Embryonic facial prominence (tissue), 1 donor: ENCODE measurements at regions not wholly inside any gene's neighbourhood (a gene's known extent, or its start where the extent isn't known, plus 50 kb on each side); places are given as distances from the start of the nearest gene placed in this dataset.
"Not testable (repeated sequence)": the region's sequence is repeated elsewhere in the genome, so short reads cannot be mapped to it uniquely, and the experiment has no call there.

Source experiments
- DNase-seq: peaks from one replicate; pipeline ENCODE4 v3.0.0-alpha.2; 2016; ENCODE audit errors: extremely low spot score

DNA sequence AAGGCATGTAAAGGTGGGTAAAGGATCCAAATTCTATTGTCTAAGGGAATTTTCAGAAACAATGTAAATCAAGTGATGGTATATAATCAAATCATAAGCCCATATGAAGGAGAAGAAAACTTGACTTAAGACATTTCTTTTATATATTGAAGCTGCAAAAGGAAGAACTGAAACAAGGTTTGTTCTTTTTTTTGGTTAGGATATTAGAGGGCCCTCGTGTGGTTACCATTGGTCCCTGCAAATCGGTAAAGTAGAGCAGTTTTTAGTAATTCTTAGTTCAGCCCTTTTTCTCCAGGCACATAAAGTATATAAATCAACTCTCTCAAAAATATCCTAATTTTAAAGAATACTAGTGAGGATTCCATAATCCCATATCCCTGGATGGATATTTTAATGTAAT, 105.6 kb upstream of the STK17B start:
- DNase-seq: no peak

DNA sequence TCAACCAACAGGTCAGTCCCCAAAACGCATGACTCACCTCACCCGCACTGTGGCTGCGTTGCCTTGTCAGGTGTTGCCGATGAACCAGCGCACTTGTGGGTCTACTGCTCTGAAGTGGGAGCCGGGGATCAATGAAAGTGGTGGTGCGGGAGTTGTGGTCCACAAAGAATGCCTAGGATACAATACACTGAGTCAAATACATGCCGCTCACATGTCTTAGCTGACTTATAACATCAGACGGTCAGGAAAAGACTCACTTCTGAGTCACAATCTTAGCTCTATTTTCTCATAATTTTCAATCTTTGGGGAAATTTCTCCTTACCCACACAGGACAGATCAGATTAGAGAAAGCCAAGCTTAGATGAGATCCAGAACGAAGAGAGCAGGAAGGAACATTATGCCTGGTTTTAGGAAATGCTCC, 107.1 kb upstream of the STK17B start:
- DNase-seq: no peak

DNA sequence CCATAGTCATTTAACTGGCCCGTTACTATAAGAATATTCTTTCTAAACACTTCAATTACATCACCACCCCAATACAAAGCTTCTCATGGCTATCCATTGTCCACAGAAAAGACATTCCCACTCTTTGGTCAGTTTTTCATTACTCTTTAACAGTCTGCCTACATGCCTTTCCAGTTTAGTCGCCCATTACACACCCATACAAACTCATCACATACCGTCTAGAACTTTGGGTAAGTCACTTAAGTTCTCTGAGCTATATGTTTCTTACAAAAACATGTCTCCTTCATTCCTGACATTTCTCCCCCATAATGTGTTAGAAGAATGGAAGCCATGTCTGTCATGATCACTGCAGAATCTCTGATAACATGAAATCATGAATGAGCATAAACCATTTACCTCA, 108.2 kb upstream of the STK17B start:
- no peak for DNase-seq

DNA sequence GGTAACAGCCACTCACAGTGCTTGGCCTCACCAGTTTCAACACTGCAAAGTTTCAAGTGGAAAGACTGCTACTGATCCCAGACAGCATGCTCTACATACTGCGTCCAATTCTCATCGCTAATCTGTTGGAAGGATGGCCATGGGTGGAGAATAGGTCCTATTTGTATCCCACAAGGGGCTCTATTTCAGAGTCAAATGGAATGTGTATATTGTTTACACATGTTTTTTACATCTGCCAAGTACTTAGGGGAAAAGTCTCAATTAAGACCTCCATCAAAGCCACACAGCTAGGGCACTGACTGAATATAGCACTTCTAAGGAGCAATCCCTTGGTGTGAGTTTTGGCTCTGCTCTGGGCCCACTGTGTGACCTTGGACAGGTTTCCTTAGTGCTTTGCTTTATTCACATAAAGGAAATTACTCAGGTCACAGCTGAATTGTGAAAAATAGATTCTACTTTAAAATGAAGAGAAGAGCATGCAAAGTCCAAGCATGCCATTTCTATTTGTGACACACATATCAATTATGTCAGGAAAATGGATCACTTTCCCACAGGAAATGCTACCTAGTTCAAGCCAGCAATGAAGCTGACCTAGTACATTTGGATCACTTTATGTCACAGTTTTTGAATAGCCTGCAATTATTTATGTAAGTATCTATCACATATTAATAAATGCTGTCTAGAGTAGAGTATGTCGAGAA, 112.9 kb upstream of the STK17B start:
- no peak for DNase-seq

DNA sequence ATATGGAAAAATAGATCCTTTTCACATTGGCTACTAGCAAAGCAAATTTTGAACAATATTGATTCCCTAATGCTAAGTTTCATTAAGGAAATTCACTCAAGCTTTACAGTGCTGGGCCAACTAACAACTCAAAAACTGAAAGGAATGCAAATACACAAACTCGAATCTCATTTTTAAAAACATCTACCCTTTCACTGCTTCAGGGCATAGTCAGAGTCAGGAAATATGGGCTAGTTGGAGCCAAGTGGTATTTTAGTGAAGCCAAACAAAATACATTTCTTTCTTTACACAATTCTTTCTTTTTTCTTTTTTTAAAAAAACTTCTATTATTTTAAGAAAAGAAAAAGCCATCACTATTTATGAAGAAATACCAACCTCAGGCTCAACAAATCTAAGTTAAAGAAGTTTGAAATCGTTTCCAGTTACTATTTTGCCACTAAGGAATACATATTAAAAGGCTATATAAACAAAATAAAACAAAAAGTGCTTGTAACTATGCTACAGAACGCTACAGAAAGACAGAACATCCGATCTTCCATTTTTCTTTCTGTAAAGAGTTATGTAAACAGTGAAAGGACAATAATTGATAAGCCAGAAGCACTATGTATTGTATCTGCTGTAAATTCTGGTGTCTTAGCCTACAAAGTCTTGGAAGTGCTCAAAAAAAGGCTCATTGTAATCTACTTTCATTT, 113.6 kb upstream of the STK17B start:
- DNase-seq: no peak

DNA sequence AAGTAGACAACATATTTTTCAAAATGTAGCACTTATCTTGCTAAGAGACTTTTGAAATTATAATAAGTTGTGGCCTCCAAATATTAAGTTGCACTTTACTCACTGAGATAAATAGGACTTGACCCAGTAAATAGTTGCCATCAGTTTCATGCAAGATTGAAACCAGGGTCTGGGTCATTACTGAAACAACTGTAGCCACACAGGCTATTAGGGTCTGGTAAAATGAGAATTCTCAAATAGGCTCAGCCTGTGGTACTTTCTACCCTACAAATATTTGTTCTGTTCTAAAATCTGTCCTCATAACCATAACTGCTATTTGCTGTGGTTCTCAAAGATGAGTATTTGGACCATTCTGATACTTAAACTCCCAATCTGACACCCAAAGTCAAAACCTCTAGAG, 115.4 kb upstream of the STK17B start:
- DNase-seq: no peak

DNA sequence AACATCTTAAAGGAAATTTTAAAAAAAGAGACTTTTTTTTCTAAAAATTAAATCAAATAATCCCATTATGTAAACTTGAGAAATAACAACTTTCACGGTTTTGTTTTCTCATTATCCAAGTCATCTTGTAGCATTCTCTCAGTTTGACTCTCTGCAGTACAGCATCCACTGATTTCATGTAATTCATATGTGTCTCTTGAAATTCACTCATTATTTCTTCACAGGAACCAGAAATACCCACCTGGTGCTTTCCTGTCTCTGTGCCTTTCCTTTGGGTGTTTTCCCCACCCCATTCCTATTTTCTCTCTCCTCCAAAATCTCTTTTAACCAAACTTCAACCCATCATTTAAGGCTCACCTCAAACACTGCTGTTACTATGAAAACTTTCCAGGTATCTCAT, 116.1 kb upstream of the STK17B start:
- no peak for DNase-seq

DNA sequence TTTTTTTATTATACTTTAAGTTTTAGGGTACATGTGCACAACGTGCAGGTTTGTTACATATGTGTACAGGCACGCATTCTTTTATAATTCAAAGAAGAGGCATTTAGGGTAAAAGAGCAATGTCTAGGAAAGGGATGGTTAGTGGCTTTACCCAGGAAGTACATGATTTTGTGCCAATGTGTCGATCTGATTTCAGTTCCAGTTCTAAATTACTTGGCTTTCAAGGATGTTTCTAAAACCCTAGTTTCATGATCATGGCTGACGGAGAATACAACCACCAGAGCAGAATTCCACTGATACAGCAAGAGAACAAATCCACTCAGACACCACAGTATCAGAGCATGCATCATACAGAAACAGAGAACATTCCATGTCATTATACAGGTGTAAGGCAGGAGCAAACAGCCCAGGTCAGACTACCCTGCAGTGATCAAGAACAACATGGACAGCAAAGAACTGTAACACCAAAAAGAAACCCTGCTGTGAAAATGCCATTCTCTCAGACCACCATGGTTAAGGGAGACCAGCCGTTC, 116.7 kb upstream of the STK17B start:
- DNase-seq: no peak

DNA sequence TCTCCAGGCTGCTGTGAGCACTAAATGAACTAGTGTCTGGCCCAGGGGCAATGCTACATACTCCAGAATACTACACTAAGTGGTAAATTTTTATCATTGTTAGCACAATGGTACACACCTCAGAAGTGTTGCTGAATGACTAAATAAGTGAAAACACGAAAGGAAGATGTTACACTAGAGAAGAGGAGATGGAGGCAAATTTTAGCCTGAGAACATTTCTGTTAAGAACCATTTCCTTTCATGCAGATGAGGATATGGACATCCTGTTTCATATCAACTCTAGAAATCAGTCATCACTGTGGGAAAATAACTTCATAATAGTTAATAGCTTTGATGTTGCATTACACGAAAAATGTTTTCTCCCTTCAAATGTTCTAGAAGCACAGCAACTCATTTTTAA, 117.6 kb upstream of the STK17B start:
- no peak for DNase-seq

DNA sequence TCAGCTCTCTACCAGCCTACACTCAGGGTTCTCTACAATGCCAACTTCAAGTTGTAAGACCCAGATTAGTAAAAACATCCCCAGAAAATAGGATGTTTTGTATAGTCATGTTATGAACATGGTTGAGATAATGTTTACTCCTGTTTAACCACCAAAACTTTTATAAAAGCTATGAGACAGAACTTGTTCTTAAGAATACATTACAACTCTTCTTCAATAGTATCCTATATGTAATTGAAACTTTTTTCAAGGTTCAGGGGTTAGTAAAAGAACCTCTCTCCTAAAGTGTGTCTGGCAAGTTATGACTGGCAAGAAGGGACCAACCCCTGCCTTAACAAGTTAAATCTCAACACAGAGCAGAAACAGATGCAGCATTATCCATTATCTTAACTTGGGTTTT, 118.8 kb upstream of the STK17B start:
- no peak for DNase-seq

DNA sequence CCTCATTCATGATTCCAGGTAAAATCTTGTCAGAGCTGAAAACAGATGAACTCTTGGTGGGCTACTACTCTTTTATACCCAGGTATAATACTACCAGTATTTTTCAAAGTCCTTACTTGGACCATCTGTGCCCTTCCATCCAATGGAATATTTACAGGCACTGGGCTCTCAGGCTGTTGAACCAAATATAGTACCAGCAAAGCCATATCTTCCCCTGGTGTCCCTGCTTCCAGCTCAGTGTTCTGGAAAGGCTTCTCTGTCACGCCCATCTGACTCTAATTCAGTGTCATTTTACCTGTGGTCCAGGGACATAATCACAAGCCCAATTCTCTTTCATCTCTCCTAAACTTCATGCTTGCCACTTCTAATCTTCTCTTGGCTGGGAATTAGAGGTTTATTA, 119.2 kb upstream of the STK17B start:
- DNase-seq: no peak

DNA sequence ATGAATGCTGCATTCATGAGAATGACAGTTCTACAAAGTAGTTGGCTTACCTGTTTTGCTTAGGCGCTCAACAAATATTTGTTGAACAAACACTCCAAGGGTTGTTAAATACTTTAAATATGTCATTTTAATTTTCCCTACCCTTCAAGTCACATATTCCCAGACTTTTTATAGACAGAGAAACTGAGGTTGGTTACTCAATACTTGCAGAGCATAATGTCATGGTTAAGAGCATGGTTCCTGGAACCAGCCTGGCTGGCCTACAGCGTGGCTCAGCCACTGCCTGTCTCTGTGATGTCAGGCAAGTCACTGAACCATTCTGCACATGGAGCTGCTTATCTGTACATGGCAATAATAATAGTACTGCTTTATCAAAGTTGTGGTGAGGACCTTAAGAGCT, 120.0 kb upstream of the STK17B start:
- no peak for DNase-seq

DNA sequence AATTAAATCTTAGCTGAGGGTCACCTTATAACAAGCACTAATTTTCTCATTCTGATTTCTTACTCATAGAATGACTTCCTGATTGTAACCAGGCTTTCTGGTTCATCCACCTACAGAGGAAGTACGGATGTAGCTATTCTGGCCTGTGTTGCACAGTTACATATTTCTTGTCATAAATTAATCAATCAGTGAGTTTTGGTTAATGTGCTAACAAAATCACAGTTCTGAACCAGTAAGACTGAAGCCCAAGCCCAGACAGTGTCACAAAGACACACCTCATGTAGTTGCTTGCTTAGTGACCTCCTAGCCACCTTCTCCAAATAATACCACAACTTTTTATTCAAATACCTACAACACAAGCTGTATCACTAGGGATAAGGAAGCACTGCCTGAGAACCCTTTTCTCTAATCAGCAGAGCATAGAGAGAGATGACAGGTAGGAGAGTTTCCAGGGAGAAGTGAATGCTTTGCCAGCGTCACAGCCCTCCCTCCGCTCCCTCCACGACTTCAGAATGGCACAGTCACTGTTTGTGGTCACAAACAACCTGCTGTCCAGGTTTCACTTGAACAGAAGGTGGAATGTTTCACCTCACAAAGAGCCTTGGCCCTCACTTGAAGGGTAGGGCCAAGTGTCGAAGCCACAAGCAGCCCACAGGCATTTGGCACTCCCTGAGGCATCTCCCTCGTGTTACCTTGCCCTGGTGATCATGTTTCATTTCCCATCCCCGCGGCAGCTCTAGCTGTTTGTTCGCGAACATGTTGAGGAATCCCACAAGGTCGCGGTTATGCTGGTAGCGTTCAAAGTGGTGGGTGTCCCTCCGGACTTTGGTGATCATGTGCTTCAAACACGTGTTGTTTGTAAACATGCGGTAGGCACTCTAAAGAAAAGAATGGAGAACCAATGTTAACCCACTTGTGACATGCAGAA, 120.8 kb upstream of the STK17B start:
- no peak for DNase-seq

DNA sequence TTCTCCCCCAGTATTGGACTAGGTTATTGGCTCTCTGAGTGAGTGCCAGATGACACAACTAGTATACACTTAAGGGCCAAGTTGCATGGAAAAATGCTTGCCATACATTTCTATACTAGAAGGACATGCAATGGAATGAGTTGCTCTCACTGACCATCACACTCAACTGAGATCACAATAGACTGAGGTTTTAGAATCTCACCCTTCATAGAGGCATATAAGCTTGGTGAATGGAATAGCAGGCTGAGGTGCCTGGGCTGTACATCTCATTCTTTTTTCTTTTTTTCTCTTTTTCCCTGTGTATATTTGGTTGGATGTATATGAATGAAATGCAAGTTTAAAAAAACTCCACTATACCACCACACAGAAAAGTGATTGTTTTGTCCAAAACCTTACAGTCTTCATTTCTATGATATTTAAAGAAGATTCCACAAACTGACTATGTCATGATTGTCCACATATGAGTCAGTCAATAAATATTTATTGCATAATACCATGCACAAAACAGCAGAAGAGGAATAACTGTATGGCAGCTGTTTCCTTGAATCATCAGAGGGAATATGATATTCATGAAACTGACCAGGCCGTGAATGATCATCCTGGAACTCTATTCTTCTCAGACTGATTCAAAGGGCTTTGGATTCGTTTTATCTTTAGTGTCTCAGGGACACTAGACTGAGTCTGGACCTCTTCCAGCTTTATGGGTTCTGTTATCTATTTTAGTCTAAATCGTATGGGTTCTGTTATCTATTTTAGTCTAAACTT, 122.6 kb upstream of the STK17B start:
- no peak for DNase-seq

DNA sequence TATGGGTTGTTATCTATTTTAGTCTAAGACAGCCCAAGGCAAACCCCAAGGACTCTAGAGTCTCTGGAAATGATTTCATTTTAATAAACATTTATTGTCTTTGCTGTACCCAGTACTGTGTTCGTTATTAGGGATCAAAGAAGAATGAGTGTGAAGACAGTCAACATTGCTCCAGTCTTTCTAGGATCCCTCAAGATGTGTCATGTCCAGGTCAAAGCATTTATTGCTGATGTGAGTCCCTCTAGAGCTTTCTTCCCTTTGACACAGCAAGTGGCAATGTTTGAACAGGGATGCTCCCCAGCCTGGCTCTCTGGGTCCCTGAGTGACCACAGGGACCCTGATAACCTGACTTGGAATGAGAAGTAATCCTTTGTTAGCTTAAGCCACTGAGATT, 123.1 kb upstream of the STK17B start:
- DNase-seq: no peak

DNA sequence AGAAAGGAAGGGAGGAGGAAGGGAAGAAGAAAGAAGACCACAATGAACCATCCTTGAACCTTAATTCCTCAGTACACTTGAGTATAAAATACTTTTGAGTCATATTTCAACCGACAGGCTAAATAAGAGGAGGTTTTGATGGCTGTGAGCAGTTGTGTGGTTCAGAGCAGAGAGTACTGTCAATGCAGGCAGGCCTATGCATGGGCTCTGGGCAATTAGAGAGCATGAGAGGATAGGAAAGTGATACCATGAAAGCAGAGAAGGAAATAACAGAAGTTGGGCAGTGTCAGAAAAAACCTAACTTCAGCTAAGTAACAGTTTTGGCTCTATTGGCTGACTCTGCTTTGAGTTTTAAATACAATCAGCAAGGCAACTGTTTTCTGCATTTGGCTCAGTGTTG, 123.6 kb upstream of the STK17B start:
- DNase-seq: no peak

DNA sequence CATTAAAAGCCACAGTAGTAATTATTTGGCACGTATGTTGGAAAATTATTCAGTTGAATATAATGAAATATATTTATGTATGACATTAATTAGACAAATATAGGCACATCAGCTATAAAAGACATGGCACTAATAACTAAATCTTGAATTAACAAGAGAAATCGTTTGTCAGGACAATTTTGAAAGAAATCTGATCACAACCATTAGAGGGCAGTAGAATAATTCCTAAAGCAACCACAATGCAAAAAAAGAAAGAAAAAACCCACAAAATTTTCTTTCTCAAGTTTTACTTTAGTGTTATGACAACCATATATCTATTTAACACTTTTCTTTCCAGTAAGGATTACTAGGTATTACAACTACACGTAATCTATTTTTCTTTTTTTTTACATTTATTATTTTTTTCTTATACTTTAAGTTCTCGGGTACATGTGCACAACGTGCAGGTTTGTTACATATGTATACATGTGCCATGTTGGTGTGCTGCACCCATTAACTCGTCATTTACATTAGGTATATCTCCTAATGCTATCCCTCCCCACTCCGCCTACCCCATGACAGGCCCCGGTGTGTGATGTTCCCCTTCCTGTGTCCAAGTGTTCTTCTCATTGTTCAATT, 126.8 kb upstream of the STK17B start:
- DNase-seq: not testable (repeated sequence)

DNA sequence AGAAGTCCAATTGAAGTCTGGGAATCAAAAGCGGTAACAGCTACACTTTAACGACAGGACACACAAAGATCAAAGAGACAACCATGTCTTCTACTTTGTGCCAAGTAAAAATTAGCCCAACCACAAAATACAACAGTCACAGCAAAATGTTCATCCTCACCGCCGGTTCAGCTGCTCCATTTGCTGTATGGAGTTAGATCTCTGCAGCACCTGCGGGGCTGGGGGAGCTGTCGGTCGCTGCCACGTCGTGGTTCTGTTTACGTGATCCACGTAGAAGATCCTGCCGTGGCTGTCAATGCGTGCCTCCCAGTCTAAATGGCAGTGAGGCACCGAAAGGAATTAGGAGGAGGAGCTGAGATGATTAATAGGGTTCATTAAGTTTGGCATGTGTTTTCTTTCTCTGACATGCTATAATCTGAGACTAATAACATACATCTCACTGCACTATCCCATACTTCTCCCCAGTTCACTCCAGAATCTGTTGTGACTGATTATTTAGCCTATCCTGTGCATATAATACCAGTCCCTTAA, 136.5 kb upstream of the STK17B start:
- no peak for DNase-seq

DNA sequence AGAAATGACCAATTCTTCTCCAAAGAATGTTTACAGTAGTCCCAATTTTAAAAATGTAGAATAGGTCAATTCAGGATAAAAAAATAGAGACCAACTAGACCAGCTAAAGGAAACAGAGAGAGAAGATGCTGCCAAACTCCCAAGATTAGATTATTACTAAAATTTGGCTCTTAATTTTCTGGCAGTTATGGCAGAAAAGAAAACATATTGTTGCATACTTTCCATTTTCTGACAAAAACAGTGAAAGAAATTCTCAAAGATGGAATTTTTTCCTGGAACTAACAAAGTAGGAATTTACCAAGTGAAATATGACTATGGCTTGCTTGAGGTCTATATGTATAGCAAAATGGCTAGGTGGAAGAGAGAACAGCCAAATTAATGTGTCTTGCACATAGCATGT, 138.3 kb upstream of the STK17B start:
- no peak for DNase-seq

DNA sequence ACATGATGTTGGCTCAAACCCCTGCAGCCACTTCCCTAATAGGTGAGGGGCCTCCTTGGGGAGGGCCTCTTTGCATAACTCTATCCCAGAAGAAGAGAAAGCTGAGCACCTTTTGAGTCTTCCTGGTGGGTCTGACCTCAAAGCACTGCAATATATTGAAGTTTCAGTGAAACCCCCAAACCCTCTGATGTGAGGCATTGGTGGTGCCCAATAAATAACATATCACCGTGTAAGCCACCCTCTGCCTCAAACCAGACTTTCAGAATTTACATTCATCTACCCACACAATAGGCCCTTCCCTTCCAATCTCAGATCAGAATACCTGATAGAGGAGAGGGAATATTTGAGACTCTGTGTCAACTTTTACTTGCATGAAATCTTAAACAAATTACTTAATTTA, 142.8 kb upstream of the STK17B start:
- DNase-seq: no peak

DNA sequence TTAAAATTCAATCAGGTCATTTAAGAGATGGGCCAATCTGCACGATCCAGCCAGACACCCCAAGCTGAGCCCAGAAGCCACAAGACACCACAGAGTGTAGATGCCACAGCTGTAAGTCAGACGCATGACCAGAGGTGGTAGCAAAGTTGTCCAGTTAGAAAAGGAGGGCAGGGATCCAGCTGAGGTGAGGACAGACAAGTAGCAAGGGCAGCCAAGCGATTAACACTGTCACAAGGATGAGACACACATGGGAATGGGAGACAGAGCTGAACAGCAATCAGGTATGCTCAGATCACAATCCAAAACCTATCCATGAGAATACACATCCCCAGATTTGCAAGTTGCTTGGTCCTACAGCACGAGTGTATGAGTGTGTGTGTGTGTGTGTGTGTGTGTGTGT, 143.4 kb upstream of the STK17B start:
- no peak for DNase-seq
